ENCODE measurements at regions not wholly inside any gene's neighbourhood (a gene's known extent, or its start where the extent isn't known, plus 50 kb on each side); places are given as distances from the start of the nearest gene placed in this dataset.

- WGBS, 2 donors, result 47 to 73% methylated on average over 5 of the region's 5 CpGs
- TF ChIP-seq EP300 (IDR thresholded peaks at IDR 0.05) (no peak), CTCF (IDR thresholded peaks at IDR 0.05) (no peak), POLR2A (IDR thresholded peaks at IDR 0.05) (no peak), POLR2AphosphoS5 (IDR thresholded peaks at IDR 0.05) (no peak)
- no peaks in the 10 kb centered on the region for H3K9me3 ChIP-seq
- peaks cover 0 to 9% (median 7%) of the 10 kb centered on the region in 4 donors for H3K4me1 ChIP-seq
- H3K27ac ChIP-seq, result no peak overlapping the region
- no peaks in the 10 kb centered on the region for H3K36me3 ChIP-seq
- DNase-seq, result no peak
- no peaks in the 10 kb centered on the region for H3K27me3 ChIP-seq
- intact Hi-C loops (cut with DNase I), result no loop called here
- H3K4me3 ChIP-seq, result no peak overlapping the region
These were observed 114.2 kb upstream of the PLEKHA5 start for GRCh38 chr12:19015285-19015684.

DNA sequence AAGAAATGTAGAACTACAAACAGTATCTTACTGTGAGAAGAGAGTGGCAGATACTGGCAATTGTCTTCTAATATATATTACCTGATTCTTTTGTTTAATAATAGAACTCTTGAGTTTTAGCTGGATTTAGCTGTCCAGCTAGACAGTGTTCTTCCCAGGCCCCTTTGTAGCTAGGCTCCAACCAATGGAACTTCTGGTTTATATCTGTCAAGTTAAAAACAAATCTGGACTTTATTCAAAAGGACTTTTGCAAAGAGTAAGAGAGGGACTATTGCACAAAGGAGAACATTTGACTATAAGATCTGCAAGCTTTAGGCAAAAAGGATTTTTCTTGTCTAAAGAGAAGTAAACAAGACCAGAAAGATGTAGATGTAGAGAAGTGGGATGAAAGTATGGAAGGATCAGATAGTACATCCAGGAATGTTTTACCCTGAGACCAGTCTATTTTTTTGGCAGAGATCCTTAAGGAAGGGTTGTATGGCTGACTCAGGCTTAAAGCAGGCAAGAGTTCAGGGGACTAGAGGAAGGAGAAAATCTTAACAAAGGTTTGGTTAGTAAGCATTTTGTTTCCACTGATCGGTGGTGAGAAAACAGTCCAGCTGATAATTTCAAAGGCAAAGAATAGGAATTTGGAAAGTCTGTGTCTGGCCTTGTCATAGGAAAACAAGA is 111.1 kb upstream of the PLEKHA5 start:
- peak overlapping the region in 2 of 4 donors; percentile 5 to 28 for H3K27ac ChIP-seq
- no peak for DNase-seq
- 20 to 48% methylated on average over 1 of the region's 1 CpG for WGBS, 2 donors
- no peaks in the 10 kb centered on the region for H3K9me3 ChIP-seq
- H3K4me3 ChIP-seq, result no peak overlapping the region
- peaks cover 0 to 9% (median 7%) of the 10 kb centered on the region in 4 donors for H3K4me1 ChIP-seq
- no peak for TF ChIP-seq POLR2A (IDR thresholded peaks at IDR 0.05)
- no peak for TF ChIP-seq CTCF (IDR thresholded peaks at IDR 0.05)
- peak in 3 of 4 donors; percentile 47 to 68 (median 66) for TF ChIP-seq POLR2AphosphoS5 (IDR thresholded peaks at IDR 0.05)
- TF ChIP-seq EP300 (IDR thresholded peaks at IDR 0.05), result no peak
- intact Hi-C loops (cut with DNase I), result no loop called here
- no peaks in the 10 kb centered on the region for H3K36me3 ChIP-seq
- no peaks in the 10 kb centered on the region for H3K27me3 ChIP-seq

DNA sequence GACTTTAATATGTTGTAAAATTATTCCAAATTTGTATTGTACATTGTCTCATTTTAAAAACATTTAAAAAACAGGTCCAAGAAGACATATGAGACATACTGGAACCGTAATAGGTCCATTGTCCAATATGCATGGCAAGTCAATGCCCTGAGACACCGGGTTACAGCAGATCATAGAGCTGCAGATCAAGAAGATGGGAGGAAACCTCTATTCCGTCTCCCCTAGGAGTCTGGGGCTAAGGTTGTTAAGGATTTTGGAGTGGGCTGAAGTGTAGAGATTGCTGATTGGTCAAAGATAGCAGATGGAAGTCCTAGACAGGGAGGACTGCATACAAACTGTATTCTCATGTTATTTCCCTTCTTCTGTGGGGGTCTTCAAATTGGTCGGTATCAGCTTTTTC is 108.3 kb upstream of the PLEKHA5 start:
- Histone ChIP-seq H3K27ac (no peak overlapping the region), H3K36me3 (no peaks in the 10 kb centered on the region), H3K4me1 (peaks cover 0 to 9% (median 7%) of the 10 kb centered on the region in 4 donors), H3K4me3 (no peak overlapping the region), H3K9me3 (no peaks in the 10 kb centered on the region), H3K27me3 (no peaks in the 10 kb centered on the region)
- no peak for DNase-seq
- WGBS, 2 donors, result 19 to 68% methylated on average over 4 of the region's 4 CpGs
- TF ChIP-seq POLR2AphosphoS5 (IDR thresholded peaks at IDR 0.05) (no peak), CTCF (IDR thresholded peaks at IDR 0.05) (no peak), POLR2A (IDR thresholded peaks at IDR 0.05) (no peak), EP300 (IDR thresholded peaks at IDR 0.05) (no peak)
- intact Hi-C loops (cut with DNase I), result no loop called here

GRCh38 chr12:19021646-19022045 is 107.9 kb upstream of the PLEKHA5 start:
- WGBS, 2 donors, result 20 to 60% methylated on average over 1 of the region's 1 CpG

More at GRCh38 chr12:19021646-19022045, 107.9 kb upstream of the PLEKHA5 start:
- TF ChIP-seq CTCF (IDR thresholded peaks at IDR 0.05) (no peak), POLR2AphosphoS5 (IDR thresholded peaks at IDR 0.05) (no peak), POLR2A (IDR thresholded peaks at IDR 0.05) (no peak), EP300 (IDR thresholded peaks at IDR 0.05) (no peak)
- Histone ChIP-seq H3K36me3 (no peaks in the 10 kb centered on the region), H3K4me1 (peaks cover 0 to 9% (median 7%) of the 10 kb centered on the region in 4 donors), H3K27me3 (no peaks in the 10 kb centered on the region), H3K27ac (no peak overlapping the region), H3K9me3 (no peaks in the 10 kb centered on the region), H3K4me3 (no peak overlapping the region)
- DNase-seq, result no peak
- intact Hi-C loops (cut with DNase I), result no loop called here

All from sigmoid colon (tissue), 6 donors.